Naive B cell (primary cell): ENCODE measurements at regions not wholly inside any gene's neighbourhood (a gene's known extent, or its start where the extent isn't known, plus 50 kb on each side); places are given as distances from the start of the nearest gene placed in this dataset.

ENCODE experiments used
- ATAC-seq, 2 donors: fragments of 150-1000 bp; cut with Tn5 transposase; 2 replicates each; pipeline ENCODE4 v1.10.0; 2021; ENCODE audit warnings: low read depth in 2 of 2, mild to moderate bottlenecking in 2 of 2, moderate library complexity in 2 of 2
- DNase-seq: peaks from one replicate; pipeline ENCODE4 v3.0.0; 2022
- H3K27ac Mint-ChIP-seq, 6 donors: one replicate each; pipeline ENCODE4 v1.8.0; 2020 to 2022; ENCODE audit warnings: mild to moderate bottlenecking in 6 of 6, mixed read lengths in 6 of 6, moderate library complexity in 5 of 6, inconsistent platforms in 2 of 6
- H3K27me3 Mint-ChIP-seq, 3 donors: one replicate each; pipeline ENCODE4 v1.8.0; 2021 to 2022; ENCODE audit warnings: mixed read lengths in 3 of 3, mild to moderate bottlenecking in 1 of 3
- H3K36me3 Mint-ChIP-seq, 2 donors: one replicate each; pipeline ENCODE4 v1.8.0; 2020 to 2022; ENCODE audit warnings: mixed read lengths in 2 of 2, inconsistent platforms in 1 of 2, mild to moderate bottlenecking in 1 of 2
- H3K4me1 Mint-ChIP-seq, 3 donors: one replicate each; pipeline ENCODE4 v1.8.0; 2020 to 2022; ENCODE audit warnings: mixed read lengths in 3 of 3, inconsistent platforms in 1 of 3, mild to moderate bottlenecking in 1 of 3, moderate library complexity in 1 of 3
- H3K4me3 Mint-ChIP-seq, 8 donors: one replicate each; pipeline ENCODE4 v1.8.0; 2020 to 2022; ENCODE audit warnings: mild to moderate bottlenecking in 8 of 8, mixed read lengths in 8 of 8, moderate library complexity in 8 of 8, inconsistent platforms in 2 of 8
- H3K9me3 Mint-ChIP-seq, 7 donors: one replicate each; pipeline ENCODE4 v1.8.0; 2020 to 2022; ENCODE audit warnings: mixed read lengths in 7 of 7, mild to moderate bottlenecking in 5 of 7, inconsistent platforms in 2 of 7, moderate library complexity in 1 of 7

- ATAC-seq = no peak
- H3K36me3 Mint-ChIP-seq = no peaks in the 10 kb centered on the region
These were observed 505.9 kb upstream of the MANEA start for GRCh38 chr6:95071464-95071863.

DNA sequence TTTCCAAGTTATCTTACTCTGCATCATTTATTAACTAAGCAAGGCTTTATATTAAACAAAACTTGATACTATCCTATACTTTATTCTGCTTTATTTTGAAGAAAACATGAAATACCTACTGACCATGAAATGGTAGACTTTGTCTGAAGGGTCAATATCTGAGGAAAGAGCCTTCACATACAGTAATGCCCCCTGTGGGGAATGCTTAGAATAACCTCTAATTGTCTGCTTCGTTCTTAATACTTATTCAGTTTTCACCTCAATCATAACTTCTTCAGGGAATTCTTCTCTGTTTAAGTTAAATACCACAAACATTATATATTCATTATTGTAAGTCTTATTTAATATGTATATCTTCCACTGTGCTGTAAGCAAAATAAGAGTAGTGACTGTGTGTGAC, 498.9 kb upstream of the MANEA start:
- no peak for ATAC-seq
- no peaks in the 10 kb centered on the region for H3K36me3 Mint-ChIP-seq
- no peak for DNase-seq
- H3K4me3 Mint-ChIP-seq = no peak overlapping the region
- H3K27me3 Mint-ChIP-seq = no peaks in the 10 kb centered on the region
- H3K27ac Mint-ChIP-seq = no peak overlapping the region
- H3K4me1 Mint-ChIP-seq = no peaks in the 10 kb centered on the region
- H3K9me3 Mint-ChIP-seq = no peaks in the 10 kb centered on the region

More at GRCh38 chr6:95071464-95071863, 505.9 kb upstream of the MANEA start:
- Mint-ChIP-seq H3K4me1 (no peaks in the 10 kb centered on the region), H3K4me3 (no peak overlapping the region), H3K27me3 (no peaks in the 10 kb centered on the region), H3K9me3 (peaks cover 0 to 4% (median 0%) of the 10 kb centered on the region in 7 donors), H3K27ac (no peak overlapping the region)
- no peak for DNase-seq

DNA sequence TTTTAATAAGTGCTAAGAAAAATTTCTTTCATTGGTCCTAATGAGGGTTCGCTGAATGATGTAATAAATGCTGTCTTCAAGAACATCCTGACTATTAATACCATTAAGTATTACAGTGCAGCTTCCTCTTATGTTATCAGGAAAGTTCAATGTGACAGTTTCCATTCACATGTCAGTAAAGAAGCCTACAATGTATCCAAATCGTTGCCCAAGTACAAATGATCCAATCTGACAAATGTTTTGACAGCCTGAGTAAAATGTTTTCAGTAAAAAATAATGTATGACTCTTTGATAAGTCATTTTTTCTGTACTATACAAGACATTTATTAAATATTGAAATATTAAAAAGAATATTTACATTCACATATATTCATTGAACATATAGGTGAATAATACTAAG, 496.1 kb upstream of the MANEA start:
- no peak for DNase-seq
- no peak overlapping the region for H3K4me3 Mint-ChIP-seq
- H3K9me3 Mint-ChIP-seq = no peaks in the 10 kb centered on the region
- H3K27ac Mint-ChIP-seq = no peak overlapping the region
- H3K36me3 Mint-ChIP-seq = no peaks in the 10 kb centered on the region
- no peaks in the 10 kb centered on the region for H3K4me1 Mint-ChIP-seq
- H3K27me3 Mint-ChIP-seq = no peaks in the 10 kb centered on the region
- no peak for ATAC-seq

- Mint-ChIP-seq H3K4me1 (no peaks in the 10 kb centered on the region), H3K27ac (no peak overlapping the region)
- DNase-seq = no peak
These were observed 495.4 kb upstream of the MANEA start for GRCh38 chr6:95081949-95082348.

DNA sequence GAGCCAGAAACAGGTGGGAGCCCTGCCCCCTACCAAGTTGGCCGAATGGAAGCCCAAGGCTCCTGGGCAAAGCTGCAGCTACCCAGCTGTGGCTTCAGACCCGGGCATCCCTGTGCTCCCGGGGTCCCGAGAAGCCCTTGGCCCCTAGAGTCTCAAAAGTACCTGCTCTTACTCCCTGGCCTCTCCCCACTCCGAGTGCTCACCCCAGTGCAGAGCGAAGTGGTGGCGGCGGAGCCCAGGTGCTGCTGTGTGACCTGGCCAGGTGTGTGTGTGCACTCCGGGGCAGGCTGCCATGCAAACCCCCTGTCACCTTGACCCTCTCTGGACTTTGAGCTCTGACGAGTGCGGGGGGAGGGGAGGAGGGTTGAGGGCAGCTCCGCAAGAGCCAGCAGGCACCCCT, 493.8 kb upstream of the MANEA start:
- DNase-seq (no peak), ATAC-seq (no peak)
- H3K9me3 Mint-ChIP-seq = no peaks in the 10 kb centered on the region
- no peaks in the 10 kb centered on the region for H3K27me3 Mint-ChIP-seq
- no peak overlapping the region for H3K4me3 Mint-ChIP-seq
- H3K4me1 Mint-ChIP-seq = no peaks in the 10 kb centered on the region
- no peak overlapping the region for H3K27ac Mint-ChIP-seq
- H3K36me3 Mint-ChIP-seq = no peaks in the 10 kb centered on the region

More at GRCh38 chr6:95081949-95082348, 495.4 kb upstream of the MANEA start:
- ATAC-seq = no peak
- Mint-ChIP-seq H3K27me3 (no peaks in the 10 kb centered on the region), H3K9me3 (no peaks in the 10 kb centered on the region), H3K4me3 (no peak overlapping the region), H3K36me3 (no peaks in the 10 kb centered on the region)

GRCh38 chr6:95084867-95085266, 492.5 kb upstream of the MANEA start:
- no peak overlapping the region for H3K4me3 Mint-ChIP-seq
- no peaks in the 10 kb centered on the region for H3K36me3 Mint-ChIP-seq
- DNase-seq (no peak), ATAC-seq (no peak)
- H3K27ac Mint-ChIP-seq = no peak overlapping the region
- H3K9me3 Mint-ChIP-seq = no peaks in the 10 kb centered on the region
- no peaks in the 10 kb centered on the region for H3K27me3 Mint-ChIP-seq
- no peaks in the 10 kb centered on the region for H3K4me1 Mint-ChIP-seq

GRCh38 chr6:95087394-95088097, 489.8 kb upstream of the MANEA start:
- Mint-ChIP-seq H3K27me3 (no peaks in the 10 kb centered on the region), H3K36me3 (no peaks in the 10 kb centered on the region), H3K4me3 (no peak overlapping the region), H3K4me1 (no peaks in the 10 kb centered on the region), H3K27ac (no peak overlapping the region), H3K9me3 (no peaks in the 10 kb centered on the region)
- no peak for DNase-seq
- no peak for ATAC-seq

- Mint-ChIP-seq H3K27ac (no peak overlapping the region), H3K4me3 (no peak overlapping the region), H3K9me3 (no peaks in the 10 kb centered on the region), H3K4me1 (no peaks in the 10 kb centered on the region), H3K27me3 (no peaks in the 10 kb centered on the region), H3K36me3 (no peaks in the 10 kb centered on the region)
- ATAC-seq (no peak), DNase-seq (no peak)
These were observed 485.4 kb upstream of the MANEA start for GRCh38 chr6:95091823-95092436.

DNA sequence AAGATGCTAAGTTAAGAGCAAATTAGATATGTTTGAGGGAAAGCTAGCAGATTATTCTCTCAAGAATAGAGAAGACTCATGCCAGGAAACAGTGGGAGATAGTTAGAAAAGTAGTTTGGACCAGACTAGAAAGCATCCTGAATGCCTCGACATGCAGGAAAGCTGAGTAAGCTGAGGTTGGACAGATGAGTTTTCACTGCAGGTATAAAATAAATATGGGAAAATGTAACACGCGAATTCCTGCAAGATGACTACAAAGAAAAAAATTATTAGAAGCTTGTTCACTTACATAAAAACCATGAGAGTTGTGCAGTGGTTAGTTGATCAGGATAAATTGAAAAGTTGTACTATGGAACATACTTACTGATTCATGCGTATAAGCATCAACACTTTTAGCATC, 484.2 kb upstream of the MANEA start:
- no peak for DNase-seq
- H3K4me3 Mint-ChIP-seq = no peak overlapping the region
- no peaks in the 10 kb centered on the region for H3K9me3 Mint-ChIP-seq
- no peaks in the 10 kb centered on the region for H3K27me3 Mint-ChIP-seq
- no peaks in the 10 kb centered on the region for H3K4me1 Mint-ChIP-seq
- peak overlapping the region in 1 of 6 donors; percentile 46 for H3K27ac Mint-ChIP-seq
- no peaks in the 10 kb centered on the region for H3K36me3 Mint-ChIP-seq
- no peak for ATAC-seq

GRCh38 chr6:95094751-95095663, 482.3 kb upstream of the MANEA start:
- Mint-ChIP-seq H3K9me3 (no peaks in the 10 kb centered on the region), H3K27me3 (no peaks in the 10 kb centered on the region), H3K27ac (no peak overlapping the region), H3K36me3 (no peaks in the 10 kb centered on the region), H3K4me1 (no peaks in the 10 kb centered on the region), H3K4me3 (no peak overlapping the region)
- DNase-seq (no peak), ATAC-seq (no peak)

DNA sequence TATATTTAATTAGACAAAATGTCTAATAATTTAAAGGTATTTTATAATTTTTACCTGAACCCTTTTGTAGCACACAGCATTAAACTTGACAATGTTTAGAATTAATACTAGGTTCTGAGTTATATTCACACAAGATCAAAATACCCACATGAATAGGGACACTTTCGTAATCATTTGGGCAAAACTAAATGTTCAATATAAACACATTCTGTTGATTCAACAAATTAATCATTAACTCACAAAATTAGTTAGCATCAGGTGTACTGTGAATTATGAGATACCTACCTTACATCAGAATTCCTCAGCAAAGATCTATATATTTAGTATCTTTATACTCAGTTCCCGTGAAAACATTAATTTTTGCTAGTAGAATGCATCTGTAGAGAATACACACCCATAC, 481.5 kb upstream of the MANEA start:
- Mint-ChIP-seq H3K36me3 (no peaks in the 10 kb centered on the region), H3K4me3 (no peak overlapping the region), H3K4me1 (no peaks in the 10 kb centered on the region), H3K27me3 (no peaks in the 10 kb centered on the region), H3K9me3 (no peaks in the 10 kb centered on the region), H3K27ac (no peak overlapping the region)
- DNase-seq = no peak
- ATAC-seq = no peak

DNA sequence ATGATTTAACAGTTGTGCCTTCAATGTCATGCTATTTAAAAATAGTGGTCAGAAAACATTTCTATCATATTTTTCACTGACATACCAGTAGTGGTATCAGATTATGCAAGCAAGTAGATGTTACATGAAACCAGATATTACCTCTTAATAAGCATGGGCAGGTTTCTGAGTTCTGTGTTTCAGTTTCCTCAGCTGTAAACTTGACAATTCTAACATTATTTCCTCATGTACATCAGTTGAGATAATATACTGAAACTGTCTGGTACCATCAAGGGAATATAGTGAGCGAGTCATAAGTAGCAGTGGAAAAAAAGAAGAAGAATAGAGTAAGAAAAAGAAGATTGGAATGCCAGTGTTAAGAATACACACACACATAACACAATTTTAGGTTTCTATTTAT, 477.9 kb upstream of the MANEA start:
- Mint-ChIP-seq H3K4me3 (no peak overlapping the region), H3K27ac (no peak overlapping the region), H3K9me3 (no peaks in the 10 kb centered on the region), H3K27me3 (no peaks in the 10 kb centered on the region), H3K4me1 (no peaks in the 10 kb centered on the region), H3K36me3 (no peaks in the 10 kb centered on the region)
- ATAC-seq (no peak), DNase-seq (no peak)

DNA sequence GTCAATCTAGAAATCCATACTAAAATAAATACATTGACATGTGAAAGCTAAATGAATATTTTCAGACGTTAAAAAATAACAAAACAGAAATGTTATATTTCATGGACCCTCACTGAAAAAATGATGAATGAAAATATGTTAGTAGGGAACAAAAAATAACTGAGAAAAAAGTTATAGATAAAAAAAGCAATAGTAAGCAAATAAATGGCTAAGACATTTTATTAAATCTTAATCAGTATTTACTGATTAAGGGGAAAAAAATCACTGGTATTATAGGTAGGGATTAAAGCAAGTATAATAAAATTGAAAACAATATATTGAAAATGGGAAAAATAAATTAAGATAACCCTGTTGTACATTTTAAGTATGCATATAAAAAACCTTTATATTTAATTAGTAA, 468.1 kb upstream of the MANEA start:
- DNase-seq (no peak), ATAC-seq (no peak)
- Mint-ChIP-seq H3K9me3 (no peaks in the 10 kb centered on the region), H3K4me3 (no peak overlapping the region), H3K4me1 (no peaks in the 10 kb centered on the region), H3K27ac (no peak overlapping the region), H3K27me3 (no peaks in the 10 kb centered on the region), H3K36me3 (no peaks in the 10 kb centered on the region)

GRCh38 chr6:95110767-95111166, 466.6 kb upstream of the MANEA start:
- H3K4me3 Mint-ChIP-seq = no peak overlapping the region
- H3K4me1 Mint-ChIP-seq = no peaks in the 10 kb centered on the region
- no peaks in the 10 kb centered on the region for H3K27me3 Mint-ChIP-seq
- no peaks in the 10 kb centered on the region for H3K36me3 Mint-ChIP-seq
- ATAC-seq (no peak), DNase-seq (no peak)
- H3K27ac Mint-ChIP-seq = no peak overlapping the region
- no peaks in the 10 kb centered on the region for H3K9me3 Mint-ChIP-seq
